Lower lobe of right lung (tissue), 2 donors: ENCODE measurements at regions not wholly inside any gene's neighbourhood (a gene's known extent, or its start where the extent isn't known, plus 50 kb on each side); places are given as distances from the start of the nearest gene placed in this dataset.

Experiments used
- ATAC-seq, 2 donors: fragments of 200-7000 bp; cut with Tn5 transposase; one replicate each; pipeline ENCODE4 v1.9.1; 2020 to 2022; ENCODE audit warnings: mild to moderate bottlenecking in 2 of 2, moderate library complexity in 2 of 2
- DNase-seq: peaks from one replicate; pipeline ENCODE4 v3.0.0-alpha.2; 2020
- H3K27ac ChIP-seq: fragments of 200-600 bp; one replicate; pipeline ENCODE4 v1.8.0; 2022
- H3K27me3 ChIP-seq: fragments of 200-600 bp; one replicate; pipeline ENCODE4 v1.8.0; 2022; ENCODE audit warnings: low read depth
- H3K36me3 ChIP-seq: fragments of 200-600 bp; one replicate; pipeline ENCODE4 v1.8.0; 2022; ENCODE audit warnings: mild to moderate bottlenecking
- H3K4me1 ChIP-seq: fragments of 200-600 bp; one replicate; pipeline ENCODE4 v1.8.0; 2022
- H3K4me3 ChIP-seq: fragments of 200-600 bp; one replicate; pipeline ENCODE4 v1.8.0; 2022; ENCODE audit warnings: mild to moderate bottlenecking
- H3K9me3 ChIP-seq: fragments of 200-600 bp; one replicate; pipeline ENCODE4 v1.8.0; 2022
- CTCF ChIP-seq: fragments of 200-600 bp; IDR thresholded peaks from one replicate; pipeline ENCODE4 v1.8.0; 2022; ENCODE audit warnings: antibody characterized with exemption, mild to moderate bottlenecking
- intact Hi-C: fragments of 100-400 bp; cut with DNase I; formaldehyde crosslinking; loops from one replicate; pipeline ENCODE4 v1.11.0; 2022
- donor health status: DM: no; HTN: yes; CAD: no; lungs with severe emphysema.

GRCh38 chr5:103612545-103612944 is 50.0 kb upstream of the NUDT12 start:
- intact Hi-C loops = no loop called here
- no peak overlapping the region for H3K4me3 ChIP-seq
- H3K36me3 ChIP-seq = no peaks in the 10 kb centered on the region
- no peak for DNase-seq
- no peaks in the 10 kb centered on the region for H3K27me3 ChIP-seq
- ATAC-seq = no peak
- no peak overlapping the region for H3K27ac ChIP-seq
- no peaks in the 10 kb centered on the region for H3K4me1 ChIP-seq
- H3K9me3 ChIP-seq = no peaks in the 10 kb centered on the region
- TF ChIP-seq CTCF = no peak
